GM18508 (cell line): ENCODE measurements at regions not wholly inside any gene's neighbourhood (a gene's known extent, or its start where the extent isn't known, plus 50 kb on each side); places are given as distances from the start of the nearest gene placed in this dataset.

Experiments
- ATAC-seq: cut with Tn5 transposase; IDR thresholded peaks from one replicate; pipeline ENCODE4 v1.9.1; 2021; ENCODE audit warnings: moderate number of reproducible peaks; ENCODE audit not compliant: insufficient read depth, unreplicated experiment

DNA sequence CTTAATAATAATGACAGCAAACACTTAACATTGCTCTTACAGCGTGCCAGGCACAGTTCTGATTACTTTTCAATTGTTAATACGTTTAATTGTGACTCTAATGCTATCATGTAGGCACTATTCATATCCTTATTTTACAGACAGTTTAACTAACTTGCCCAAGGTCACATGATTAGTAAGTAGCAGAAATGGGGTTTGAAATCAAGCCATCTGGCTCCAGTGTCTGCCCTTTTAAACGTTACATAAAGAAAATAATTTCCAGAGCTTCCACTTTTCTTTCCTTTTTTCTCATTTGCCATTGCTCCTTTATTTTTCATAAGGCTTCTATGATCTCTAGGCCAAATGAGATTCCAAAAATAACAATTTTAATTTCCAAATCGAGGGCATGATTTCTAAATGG is 50.6 kb upstream of the IKZF2 start:
- ATAC-seq = no peak

GRCh38 chr2:213205944-213206343 is 54.5 kb upstream of the IKZF2 start:
- ATAC-seq = no peak

DNA sequence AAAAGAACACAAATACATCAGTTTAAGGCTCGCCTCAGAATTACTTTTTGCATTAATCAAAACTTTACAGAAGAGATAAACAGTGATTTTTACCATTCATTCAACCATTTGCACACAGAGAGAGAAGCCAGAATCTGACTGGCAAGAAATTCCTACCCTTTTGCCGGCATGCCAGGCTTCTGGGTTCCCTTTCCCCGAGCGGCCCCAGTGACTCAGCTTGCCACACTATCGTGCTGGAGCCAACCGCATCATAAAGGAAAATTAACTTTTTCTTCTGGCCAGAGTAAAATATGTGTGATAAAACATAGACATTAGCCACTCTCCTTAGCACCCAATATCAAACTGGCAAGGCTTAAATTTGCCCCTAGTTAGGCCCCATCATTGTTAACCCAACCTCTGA is 61.8 kb upstream of the IKZF2 start:
- ATAC-seq = no peak

- no peak for ATAC-seq
Observed at GRCh38 chr2:213214209-213214608, 62.8 kb upstream of the IKZF2 start.

GRCh38 chr2:213216461-213216860 is 65.0 kb upstream of the IKZF2 start:
- ATAC-seq = no peak

GRCh38 chr2:213219816-213220215 is 64.4 kb upstream of the SPAG16 start:
- no peak for ATAC-seq

DNA sequence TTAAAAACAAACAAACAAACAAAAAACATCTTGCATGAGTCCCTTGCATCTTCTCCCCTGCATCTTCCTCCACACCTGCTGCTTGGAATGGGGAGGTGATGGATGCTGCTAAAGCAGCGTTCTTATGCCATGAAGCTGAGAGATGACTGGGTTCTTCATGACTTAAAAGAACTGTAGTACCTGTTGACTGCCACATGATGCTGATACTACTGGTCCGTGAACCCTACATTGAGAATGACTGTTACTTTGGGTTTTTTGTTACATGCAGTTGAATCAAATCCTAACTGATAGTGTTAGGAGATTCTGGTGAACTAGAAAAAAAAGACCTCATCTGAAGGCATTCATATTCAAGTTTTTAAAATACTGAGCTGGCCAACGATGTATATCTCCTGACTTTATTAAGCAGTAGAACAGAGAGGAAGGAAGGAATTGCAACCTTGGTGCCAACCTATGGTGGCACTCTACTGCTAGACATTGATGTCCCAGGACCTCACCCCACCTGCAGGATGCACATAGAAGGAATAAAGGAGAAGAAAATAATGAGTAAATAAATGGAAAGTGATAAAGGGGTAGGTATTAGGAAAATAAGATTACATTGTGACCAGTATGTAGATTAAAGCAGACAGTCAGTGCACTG is 63.2 kb upstream of the SPAG16 start:
- ATAC-seq = no peak

- no peak for ATAC-seq
Observed at GRCh38 chr2:213221957-213222356, 62.3 kb upstream of the SPAG16 start.

GRCh38 chr2:213224366-213224765 is 59.9 kb upstream of the SPAG16 start:
- no peak for ATAC-seq

DNA sequence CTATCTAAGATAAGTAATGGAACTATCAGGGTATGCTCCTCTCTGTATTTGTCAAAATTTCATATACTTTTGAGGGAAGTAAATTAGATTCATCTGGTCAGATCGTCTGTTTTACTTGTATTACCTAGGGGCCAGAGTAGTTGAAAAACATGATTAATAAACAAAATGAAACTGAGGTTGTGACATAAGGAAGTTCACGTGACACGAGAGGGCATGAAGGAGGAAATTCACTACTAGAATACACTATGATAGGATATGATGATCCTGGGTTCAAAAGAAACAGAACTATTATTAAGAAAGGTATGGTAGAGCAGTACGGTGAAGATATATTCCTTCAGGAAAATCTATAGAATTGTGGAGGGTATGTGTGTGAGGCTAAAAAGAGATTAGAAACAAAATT is 58.4 kb upstream of the SPAG16 start:
- ATAC-seq = no peak

- peak; percentile 91 for ATAC-seq
Observed at GRCh38 chr2:213227458-213227857, 56.8 kb upstream of the SPAG16 start.

DNA sequence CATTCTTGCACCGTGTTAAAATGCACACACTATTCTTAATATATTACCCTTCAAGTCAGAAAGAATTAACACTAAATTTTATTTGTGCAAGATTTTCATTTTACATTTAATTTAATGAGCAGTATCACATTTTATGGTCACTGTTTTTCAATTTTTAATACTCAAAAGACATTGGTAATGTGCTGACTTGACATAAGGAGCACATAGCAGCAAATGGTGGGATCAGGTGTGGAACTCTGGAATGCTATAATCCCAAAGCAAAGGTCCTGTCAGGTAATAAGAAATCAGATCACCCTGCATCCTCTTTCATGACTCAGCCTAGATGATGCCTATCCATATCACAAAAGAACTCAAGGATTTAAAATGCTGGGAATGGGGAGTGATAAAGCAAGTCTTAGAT is 55.6 kb upstream of the SPAG16 start:
- no peak for ATAC-seq

DNA sequence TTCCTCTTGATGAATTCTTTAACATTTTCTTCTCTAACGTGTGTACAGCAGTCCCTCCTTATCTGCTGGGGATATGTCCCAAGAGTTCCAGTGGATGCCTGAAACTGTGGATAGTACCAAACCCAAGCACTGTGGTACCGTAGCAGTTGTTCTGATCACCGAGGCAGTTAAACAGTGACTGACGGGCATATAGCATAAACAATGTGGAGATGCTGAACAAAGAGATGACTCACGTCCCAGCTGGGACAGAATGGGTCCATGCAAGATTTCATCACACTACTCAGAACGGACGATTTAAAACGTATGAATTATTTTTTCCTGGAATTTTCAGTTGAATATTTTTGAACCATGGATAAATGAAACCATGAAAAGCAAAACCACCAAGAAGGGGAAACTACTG is 54.5 kb upstream of the SPAG16 start:
- ATAC-seq = no peak

DNA sequence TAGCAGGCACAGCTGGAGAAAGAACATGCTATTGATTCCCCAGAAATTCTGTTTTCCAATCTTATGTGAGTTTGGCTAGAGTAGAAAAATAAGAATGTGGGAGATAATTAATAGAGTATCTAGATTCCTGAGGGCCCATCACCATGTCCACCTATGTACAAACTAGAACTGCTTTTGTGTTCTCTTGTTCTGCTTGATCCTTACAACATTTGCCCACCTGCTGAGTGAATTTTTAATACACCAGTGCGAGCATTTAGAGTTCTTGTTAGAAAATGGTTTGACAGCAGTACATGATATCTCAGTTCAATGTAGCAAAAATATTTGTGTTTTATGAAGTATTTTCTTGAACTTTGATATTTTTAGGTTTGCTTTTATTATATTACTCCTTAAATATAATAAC is 52.3 kb upstream of the SPAG16 start:
- no peak for ATAC-seq

GRCh38 chr2:213232649-213233437 is 51.4 kb upstream of the SPAG16 start:
- peak; percentile 96 for ATAC-seq

DNA sequence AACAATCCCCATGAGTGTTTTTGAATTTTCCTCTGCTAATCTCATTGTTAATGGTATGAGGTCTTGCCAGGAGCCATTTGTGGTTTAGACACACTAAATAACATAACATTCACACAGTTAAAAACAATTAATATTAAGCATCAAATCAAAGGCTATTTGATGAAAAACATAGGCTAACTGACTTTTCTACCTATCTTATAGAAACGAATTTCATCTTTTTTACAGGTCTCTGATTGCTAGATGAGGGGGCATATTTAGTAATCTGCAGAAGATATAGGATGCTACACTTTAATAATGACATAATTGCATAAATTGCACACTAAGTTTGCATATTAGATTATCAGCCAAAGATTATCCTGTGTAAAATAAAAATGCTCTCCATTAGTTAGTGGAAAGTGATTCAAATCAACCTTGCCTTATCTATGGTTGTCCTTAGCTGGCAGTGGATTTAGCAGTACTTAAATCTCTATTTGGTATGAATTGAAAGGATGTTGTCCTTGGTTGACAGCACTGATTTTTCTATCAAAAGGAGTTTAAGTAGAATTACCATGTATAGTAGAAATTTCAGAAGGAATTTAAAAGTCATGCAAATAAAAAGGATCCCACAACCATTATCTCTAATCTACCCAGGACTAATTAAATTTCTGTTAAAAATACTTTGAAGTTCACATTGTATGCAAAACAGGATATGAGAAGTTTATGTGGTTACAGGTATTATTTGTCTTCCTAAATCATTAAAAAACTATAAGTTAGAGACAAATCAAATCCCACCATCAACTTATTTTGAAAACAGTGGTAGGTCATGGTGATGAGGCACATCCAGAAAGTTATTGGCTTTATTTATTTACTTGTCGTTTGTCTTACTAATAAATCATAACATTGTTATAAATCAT is 50.6 kb upstream of the SPAG16 start:
- ATAC-seq = no peak
